ENCODE measurements at regions not wholly inside any gene's neighbourhood (a gene's known extent, or its start where the extent isn't known, plus 50 kb on each side); places are given as distances from the start of the nearest gene placed in this dataset.
A peak's percentile ranks its signal among the peaks of the same experiment; 100 is the strongest.

GRCh38 chr1:168447871-168448270 is 95.9 kb downstream of the XCL2 start:
- Mint-ChIP-seq H3K27ac (no peak overlapping the region), H3K4me1 (no peaks in the 10 kb centered on the region)

GRCh38 chr1:168446081-168446480 is 97.7 kb downstream of the XCL2 start:
- no peaks in the 10 kb centered on the region for H3K36me3 Mint-ChIP-seq
- ATAC-seq (ENCODE audit: low read depth in 2 of 2): no peak
- peaks cover 0 to 8% (median 0%) of the 10 kb centered on the region in 3 donors for H3K27me3 Mint-ChIP-seq
- no peaks in the 10 kb centered on the region for H3K9me3 Mint-ChIP-seq
- no peak for DNase-seq
- H3K4me1 Mint-ChIP-seq: no peaks in the 10 kb centered on the region
- no peak overlapping the region for H3K27ac Mint-ChIP-seq
- H3K4me3 Mint-ChIP-seq: no peak overlapping the region

More at GRCh38 chr1:168447871-168448270, 95.9 kb downstream of the XCL2 start:
- H3K9me3 Mint-ChIP-seq: peaks cover 0 to 4% (median 0%) of the 10 kb centered on the region in 7 donors
- H3K4me3 Mint-ChIP-seq: no peak overlapping the region
- ATAC-seq (ENCODE audit: low read depth in 2 of 2) (no peak), DNase-seq (no peak)
- H3K27me3 Mint-ChIP-seq: no peaks in the 10 kb centered on the region
- H3K36me3 Mint-ChIP-seq: no peaks in the 10 kb centered on the region

- H3K4me3 Mint-ChIP-seq: no peak overlapping the region
- no peaks in the 10 kb centered on the region for H3K36me3 Mint-ChIP-seq
- no peaks in the 10 kb centered on the region for H3K9me3 Mint-ChIP-seq
- no peak overlapping the region for H3K27ac Mint-ChIP-seq
- peaks cover 0 to 7% (median 6%) of the 10 kb centered on the region in 3 donors for H3K4me1 Mint-ChIP-seq
- ATAC-seq (ENCODE audit: low read depth in 2 of 2) (no peak), DNase-seq (no peak)
- H3K27me3 Mint-ChIP-seq: peaks cover 6 to 24% (median 11%) of the 10 kb centered on the region in 3 donors
Measured at GRCh38 chr1:168443899-168444298, 99.9 kb downstream of the XCL2 start.

GRCh38 chr1:168443356-168443755 is 100.4 kb downstream of the XCL2 start:
- Mint-ChIP-seq H3K36me3 (no peaks in the 10 kb centered on the region), H3K27ac (peak overlapping the region in 1 of 6 donors; percentile 29), H3K4me3 (no peak overlapping the region), H3K27me3 (peaks cover 6 to 30% (median 14%) of the 10 kb centered on the region in 3 donors), H3K4me1 (peaks cover 0 to 8% (median 6%) of the 10 kb centered on the region in 3 donors), H3K9me3 (no peaks in the 10 kb centered on the region)
- no peak for ATAC-seq (ENCODE audit: low read depth in 2 of 2)
- DNase-seq: no peak

- H3K36me3 Mint-ChIP-seq: no peaks in the 10 kb centered on the region
- peaks cover 6 to 34% (median 15%) of the 10 kb centered on the region in 3 donors for H3K27me3 Mint-ChIP-seq
- peaks cover 0 to 8% (median 6%) of the 10 kb centered on the region in 3 donors for H3K4me1 Mint-ChIP-seq
- no peak overlapping the region for H3K4me3 Mint-ChIP-seq
- H3K27ac Mint-ChIP-seq: no peak overlapping the region
- no peak for DNase-seq
- no peak for ATAC-seq (ENCODE audit: low read depth in 2 of 2)
- H3K9me3 Mint-ChIP-seq: no peaks in the 10 kb centered on the region
Measured at GRCh38 chr1:168442931-168443330, 100.9 kb downstream of the XCL2 start.

- ATAC-seq (ENCODE audit: low read depth in 2 of 2) (no peak), DNase-seq (no peak)
- Mint-ChIP-seq H3K36me3 (no peaks in the 10 kb centered on the region), H3K4me3 (no peak overlapping the region), H3K9me3 (no peaks in the 10 kb centered on the region), H3K27me3 (peaks cover 6 to 34% (median 15%) of the 10 kb centered on the region in 3 donors), H3K4me1 (peaks cover 0 to 8% (median 6%) of the 10 kb centered on the region in 3 donors), H3K27ac (peak overlapping the region in 1 of 6 donors; percentile 73)
Measured at GRCh38 chr1:168441745-168442144, 102.1 kb downstream of the XCL2 start.

- no peaks in the 10 kb centered on the region for H3K36me3 Mint-ChIP-seq
- H3K27me3 Mint-ChIP-seq: peaks cover 6 to 34% (median 15%) of the 10 kb centered on the region in 3 donors
- no peak overlapping the region for H3K4me3 Mint-ChIP-seq
- H3K9me3 Mint-ChIP-seq: no peaks in the 10 kb centered on the region
- peak; percentile 11 for DNase-seq
- peaks cover 0 to 8% (median 6%) of the 10 kb centered on the region in 3 donors for H3K4me1 Mint-ChIP-seq
- no peak overlapping the region for H3K27ac Mint-ChIP-seq
- ATAC-seq (ENCODE audit: low read depth in 2 of 2): peak; percentile 14 to 39
Measured at GRCh38 chr1:168439456-168440375, 104.1 kb downstream of the XCL2 start.

GRCh38 chr1:168438626-168439025 is 105.2 kb downstream of the XCL2 start:
- no peak for DNase-seq
- Mint-ChIP-seq H3K9me3 (no peaks in the 10 kb centered on the region), H3K4me1 (peaks cover 0 to 8% (median 6%) of the 10 kb centered on the region in 3 donors), H3K36me3 (no peaks in the 10 kb centered on the region), H3K27ac (no peak overlapping the region), H3K4me3 (no peak overlapping the region), H3K27me3 (peaks cover 6 to 34% (median 15%) of the 10 kb centered on the region in 3 donors)
- no peak for ATAC-seq (ENCODE audit: low read depth in 2 of 2)

- Mint-ChIP-seq H3K4me1 (peaks cover 0 to 8% (median 6%) of the 10 kb centered on the region in 3 donors), H3K9me3 (no peaks in the 10 kb centered on the region), H3K36me3 (no peaks in the 10 kb centered on the region), H3K27ac (peak overlapping the region in 1 of 6 donors; percentile 36), H3K4me3 (no peak overlapping the region), H3K27me3 (peaks cover 6 to 34% (median 15%) of the 10 kb centered on the region in 3 donors)
- ATAC-seq (ENCODE audit: low read depth in 2 of 2): no peak
- no peak for DNase-seq
Measured at GRCh38 chr1:168437821-168438220, 106.0 kb downstream of the XCL2 start.

GRCh38 chr1:168435439-168435838 is 108.4 kb downstream of the XCL2 start:
- Mint-ChIP-seq H3K4me1 (peaks cover 0 to 8% (median 6%) of the 10 kb centered on the region in 3 donors), H3K9me3 (no peaks in the 10 kb centered on the region), H3K27ac (no peak overlapping the region), H3K36me3 (no peaks in the 10 kb centered on the region), H3K4me3 (no peak overlapping the region), H3K27me3 (peaks cover 6 to 28% (median 15%) of the 10 kb centered on the region in 3 donors)
- DNase-seq (no peak), ATAC-seq (ENCODE audit: low read depth in 2 of 2) (no peak)

GRCh38 chr1:168433238-168433637 is 110.6 kb downstream of the XCL2 start:
- H3K36me3 Mint-ChIP-seq: no peaks in the 10 kb centered on the region
- peaks cover 0 to 11% (median under 1%) of the 10 kb centered on the region in 3 donors for H3K27me3 Mint-ChIP-seq
- ATAC-seq (ENCODE audit: low read depth in 2 of 2): no peak
- DNase-seq: no peak
- H3K27ac Mint-ChIP-seq: no peak overlapping the region
- no peaks in the 10 kb centered on the region for H3K9me3 Mint-ChIP-seq
- H3K4me1 Mint-ChIP-seq: no peaks in the 10 kb centered on the region
- H3K4me3 Mint-ChIP-seq: no peak overlapping the region

GRCh38 chr1:168431882-168432281 is 111.9 kb downstream of the XCL2 start:
- Mint-ChIP-seq H3K4me3 (no peak overlapping the region), H3K27ac (no peak overlapping the region), H3K4me1 (no peaks in the 10 kb centered on the region), H3K27me3 (peaks cover 0 to 9% (median 0%) of the 10 kb centered on the region in 3 donors), H3K36me3 (no peaks in the 10 kb centered on the region), H3K9me3 (no peaks in the 10 kb centered on the region)
- no peak for DNase-seq
- ATAC-seq (ENCODE audit: low read depth in 2 of 2): no peak

- Mint-ChIP-seq H3K4me1 (no peaks in the 10 kb centered on the region), H3K27me3 (peaks cover 0 to 9% (median 0%) of the 10 kb centered on the region in 3 donors), H3K27ac (no peak overlapping the region), H3K36me3 (no peaks in the 10 kb centered on the region), H3K4me3 (no peak overlapping the region), H3K9me3 (no peaks in the 10 kb centered on the region)
- ATAC-seq (ENCODE audit: low read depth in 2 of 2): no peak
- DNase-seq: no peak
Measured at GRCh38 chr1:168430321-168430720, 113.5 kb downstream of the XCL2 start.

Data from naive B cell (primary cell).